Astrocyte of the spinal cord (primary cell): ENCODE measurements at regions not wholly inside any gene's neighbourhood (a gene's known extent, or its start where the extent isn't known, plus 50 kb on each side); places are given as distances from the start of the nearest gene placed in this dataset.

Source experiments
- DNase-seq: peaks from one replicate; pipeline ENCODE4 v3.0.0; 2011; ENCODE audit warnings: low read depth, low spot score
- H3K4me3 ChIP-seq: 2 replicates; pipeline ENCODE4 v1.5.1; 2011; ENCODE audit warnings: low read depth, mild to moderate bottlenecking, low read length, moderate library complexity
- CTCF ChIP-seq: IDR thresholded peaks from 2 replicates; pipeline ENCODE4 v1.5.1; 2012; ENCODE audit warnings: low read depth, mild to moderate bottlenecking, low read length, inconsistent platforms
- in situ Hi-C: cut with HindIII; loops from 2 replicates; pipeline ENCODE4 v1.10.0; 2017; ENCODE audit warnings: low sequenced_read_pairs

DNA sequence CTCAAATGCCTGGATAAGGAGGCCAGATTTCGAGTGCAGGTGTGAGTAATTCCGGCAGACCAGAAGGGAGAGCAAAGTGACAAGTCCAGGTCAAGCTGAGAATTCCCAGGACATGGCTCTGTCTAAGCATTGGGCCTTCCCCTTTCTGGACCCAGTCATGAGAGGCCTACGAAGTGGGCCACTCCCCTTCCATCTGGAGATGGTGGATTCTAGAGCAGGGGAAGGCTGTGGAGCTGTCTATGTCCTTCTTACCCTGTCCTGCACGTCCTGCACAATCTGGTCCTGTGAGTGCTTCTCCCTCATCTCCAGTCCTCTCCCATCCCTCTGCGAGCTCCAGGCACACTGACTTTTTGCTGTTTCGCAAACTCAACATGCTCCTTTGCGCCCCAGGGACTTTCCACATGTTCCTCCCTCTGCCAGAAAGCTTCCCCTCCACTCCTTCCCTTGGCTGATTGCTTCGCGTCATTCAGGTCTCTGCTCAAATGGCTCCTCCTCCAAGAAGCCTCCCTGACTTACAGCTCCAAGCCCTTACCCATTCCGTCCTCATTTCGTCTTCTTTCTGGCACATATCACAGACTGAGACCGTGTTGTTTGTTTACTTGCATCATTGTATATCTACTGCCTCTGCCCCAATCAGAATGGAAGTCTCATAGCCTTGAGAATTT is 193.2 kb downstream of the URI1 start:
- in situ Hi-C loops = no loop called here
- no peak for TF ChIP-seq CTCF
- no peak for DNase-seq
- H3K4me3 ChIP-seq = no peak overlapping the region

GRCh38 chr19:30135797-30136196 is 193.8 kb downstream of the URI1 start:
- no peak for TF ChIP-seq CTCF
- no peak overlapping the region for H3K4me3 ChIP-seq
- no peak for DNase-seq
- in situ Hi-C loops = no loop called here

DNA sequence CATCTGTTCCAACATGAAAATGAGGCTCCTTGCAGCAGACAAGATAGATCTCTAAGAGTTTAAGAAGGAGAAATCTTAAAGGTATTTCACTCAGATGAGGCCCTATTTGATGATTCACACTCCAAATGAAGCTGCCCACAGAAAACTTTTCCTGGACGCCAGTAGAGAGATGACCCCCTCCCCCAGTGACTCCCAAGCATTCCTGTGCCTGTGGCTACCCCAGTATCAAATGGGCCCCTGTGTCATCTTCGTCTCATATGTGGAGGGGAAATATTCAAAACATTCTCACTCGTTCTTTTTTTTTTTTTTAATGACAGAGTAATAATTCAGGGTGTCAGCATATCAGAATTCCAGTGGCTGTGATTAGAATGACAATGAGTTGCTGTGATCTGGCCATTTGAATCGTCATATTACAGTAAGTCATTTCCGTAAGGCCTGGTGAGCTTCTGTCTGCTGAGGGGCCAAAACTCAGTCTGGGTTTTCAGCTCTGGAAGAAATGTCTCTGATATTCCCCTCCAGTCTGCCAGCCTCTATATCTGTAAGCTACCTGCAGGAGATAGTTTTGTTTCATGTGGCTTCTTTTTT is 194.7 kb downstream of the URI1 start:
- in situ Hi-C loops = no loop called here
- H3K4me3 ChIP-seq = no peak overlapping the region
- no peak for TF ChIP-seq CTCF
- DNase-seq = no peak

- no peak overlapping the region for H3K4me3 ChIP-seq
- no peak for TF ChIP-seq CTCF
- no peak for DNase-seq
- in situ Hi-C loops = no loop called here
These were observed 195.7 kb downstream of the URI1 start for GRCh38 chr19:30137747-30138146.

DNA sequence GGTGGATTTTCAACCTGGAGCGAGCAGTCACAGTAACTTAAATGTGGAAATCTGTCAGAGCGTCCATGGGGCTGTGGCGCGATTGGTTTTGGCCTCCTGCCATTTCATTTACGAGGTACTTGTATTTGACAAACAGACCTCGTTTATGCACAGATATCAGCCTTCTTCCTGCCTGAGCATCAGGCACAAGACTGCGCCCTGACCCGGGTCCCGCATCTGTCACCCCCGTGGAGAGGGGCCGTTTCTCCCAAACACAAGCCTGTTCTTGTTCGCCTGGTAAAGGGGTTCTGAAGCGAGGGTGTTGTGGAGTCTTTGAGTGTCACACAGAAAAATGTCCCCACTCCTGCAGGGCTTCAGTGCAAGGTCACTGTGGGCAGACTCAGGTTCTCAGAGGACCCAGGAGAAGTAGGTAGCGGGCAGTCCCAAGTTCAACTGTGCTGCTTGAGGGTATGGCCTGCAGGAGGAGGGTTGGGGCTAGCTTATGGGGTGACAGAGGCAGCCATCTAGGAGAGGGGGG is 202.3 kb downstream of the URI1 start:
- DNase-seq = no peak
- TF ChIP-seq CTCF = no peak
- H3K4me3 ChIP-seq = no peak overlapping the region
- in situ Hi-C loops = no loop called here

DNA sequence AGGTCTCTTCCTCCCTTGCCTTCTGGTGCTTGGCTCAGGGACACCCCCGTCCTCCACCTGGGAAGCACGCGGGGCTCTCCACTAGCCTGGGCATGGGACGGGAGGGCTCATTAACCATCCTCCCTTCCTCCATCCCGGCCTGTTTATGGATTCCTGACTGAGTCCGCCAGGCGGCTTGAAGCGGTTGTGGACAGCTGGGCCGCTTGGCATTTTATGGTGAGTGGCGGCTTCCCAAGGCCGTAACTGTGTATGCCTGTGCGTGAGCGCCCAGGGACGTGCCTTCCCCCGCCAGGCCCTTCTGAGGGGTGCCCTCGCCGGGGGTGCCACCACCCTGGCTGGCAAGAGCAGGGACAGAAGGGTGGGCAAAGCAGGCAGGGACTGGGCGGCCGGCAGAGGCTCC is 202.8 kb downstream of the URI1 start:
- TF ChIP-seq CTCF = no peak
- in situ Hi-C loops = no loop called here
- no peak overlapping the region for H3K4me3 ChIP-seq
- no peak for DNase-seq
